MG63 (cell line): ENCODE measurements at regions not wholly inside any gene's neighbourhood (a gene's known extent, or its start where the extent isn't known, plus 50 kb on each side); places are given as distances from the start of the nearest gene placed in this dataset.
A peak's percentile ranks its signal among the peaks of the same experiment; 100 is the strongest.

Source experiments
- DNase-seq: peaks from one replicate; pipeline ENCODE4 v3.0.0-alpha.2; 2020
- H3K27me3 ChIP-seq: fragments of 250-450 bp; sonication (Bioruptor Pico); 2 replicates; pipeline ENCODE4 v1.5.1; 2020; ENCODE audit warnings: mild to moderate bottlenecking, moderate library complexity
- H3K36me3 ChIP-seq: fragments of 250-450 bp; sonication (Bioruptor Pico); 2 replicates; pipeline ENCODE4 v1.5.1; 2020; ENCODE audit warnings: mild to moderate bottlenecking, moderate library complexity
- H3K4me3 ChIP-seq: fragments of 250-450 bp; sonication (Bioruptor Pico); 2 replicates; pipeline ENCODE4 v1.5.1; 2020; ENCODE audit warnings: mild to moderate bottlenecking, moderate library complexity
- H3K9me3 ChIP-seq: fragments of 250-450 bp; sonication (Bioruptor Pico); 2 replicates; pipeline ENCODE4 v1.5.1; 2020; ENCODE audit warnings: mild to moderate bottlenecking, moderate library complexity

DNA sequence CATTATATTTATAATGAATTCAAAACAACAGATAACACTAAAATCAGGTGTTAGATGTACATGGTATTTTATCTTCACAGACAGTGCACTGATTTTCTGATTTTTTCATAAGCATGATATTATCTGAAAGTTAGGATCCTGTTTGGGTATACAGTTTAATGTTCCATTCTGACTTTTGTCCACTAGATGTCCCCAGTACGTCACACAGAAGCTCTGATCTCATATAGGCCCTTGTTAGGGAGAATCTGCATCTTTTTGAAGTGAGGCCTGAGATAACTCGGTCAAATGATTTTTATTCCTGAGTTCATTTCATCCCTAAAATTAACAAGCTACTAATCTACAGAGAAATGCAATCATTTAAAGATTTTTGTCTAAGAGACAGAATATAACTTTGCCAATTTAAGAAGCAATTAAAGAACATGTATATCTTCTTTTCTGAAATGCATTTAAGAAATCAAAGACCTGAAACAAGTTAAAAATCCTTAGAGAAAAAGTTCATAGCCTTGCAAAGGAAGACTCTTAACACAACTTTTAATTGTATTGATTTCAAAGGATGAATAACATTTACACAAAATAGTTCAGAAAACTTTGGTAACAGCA lies 72.0 kb upstream of the TES start:
- no peaks in the 10 kb centered on the region for H3K36me3 ChIP-seq

DNA sequence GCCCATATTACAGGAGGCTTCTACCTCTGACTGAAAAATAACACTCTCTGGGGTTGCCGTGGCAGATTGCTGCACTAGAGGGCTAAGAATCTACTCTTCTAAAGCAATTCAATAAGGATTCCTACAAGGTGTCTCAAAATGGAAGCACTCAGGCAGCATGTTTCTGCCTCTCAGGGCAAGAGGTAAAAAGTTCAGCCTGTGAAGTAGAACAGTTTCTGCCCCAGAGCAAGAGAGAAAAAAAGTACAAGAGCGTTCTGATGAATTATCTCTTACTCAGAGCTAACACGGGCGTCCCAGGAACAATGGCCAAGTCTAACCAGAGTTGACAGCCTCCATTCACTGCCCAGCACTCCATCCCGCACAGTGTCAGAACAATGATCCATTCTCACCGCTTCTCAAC lies 71.3 kb upstream of the TES start:
- DNase-seq: no peak
- H3K27me3 ChIP-seq: no peaks in the 10 kb centered on the region
- H3K36me3 ChIP-seq: no peaks in the 10 kb centered on the region

More for the DNA sequence above, 72.0 kb upstream of the TES start:
- DNase-seq: no peak
- no peaks in the 10 kb centered on the region for H3K27me3 ChIP-seq
- H3K9me3 ChIP-seq: no peaks in the 10 kb centered on the region
- no peak overlapping the region for H3K4me3 ChIP-seq

DNA sequence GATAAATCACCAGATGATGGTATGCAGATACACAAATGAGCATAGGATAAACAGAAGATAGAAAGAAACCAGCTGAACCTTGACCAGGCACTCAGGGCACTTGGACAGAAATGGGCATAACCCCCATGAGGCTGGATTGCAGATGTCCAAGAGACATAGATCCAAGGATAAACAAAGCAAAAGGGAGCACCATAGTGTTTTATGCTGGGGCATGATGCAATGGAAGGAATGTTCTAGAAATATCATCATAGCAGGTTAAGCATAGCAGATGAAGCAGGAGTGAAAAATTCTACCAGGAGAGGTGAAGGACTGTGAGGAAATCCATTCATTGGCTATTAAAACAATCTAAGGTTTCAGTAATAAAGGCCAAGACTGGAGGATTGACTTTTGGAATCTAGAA lies 70.5 kb upstream of the TES start:
- Histone ChIP-seq H3K9me3 (no peaks in the 10 kb centered on the region), H3K36me3 (no peaks in the 10 kb centered on the region), H3K27me3 (no peaks in the 10 kb centered on the region), H3K4me3 (no peak overlapping the region)
- no peak for DNase-seq

More for the DNA sequence above, 71.3 kb upstream of the TES start:
- no peaks in the 10 kb centered on the region for H3K9me3 ChIP-seq
- no peak overlapping the region for H3K4me3 ChIP-seq

DNA sequence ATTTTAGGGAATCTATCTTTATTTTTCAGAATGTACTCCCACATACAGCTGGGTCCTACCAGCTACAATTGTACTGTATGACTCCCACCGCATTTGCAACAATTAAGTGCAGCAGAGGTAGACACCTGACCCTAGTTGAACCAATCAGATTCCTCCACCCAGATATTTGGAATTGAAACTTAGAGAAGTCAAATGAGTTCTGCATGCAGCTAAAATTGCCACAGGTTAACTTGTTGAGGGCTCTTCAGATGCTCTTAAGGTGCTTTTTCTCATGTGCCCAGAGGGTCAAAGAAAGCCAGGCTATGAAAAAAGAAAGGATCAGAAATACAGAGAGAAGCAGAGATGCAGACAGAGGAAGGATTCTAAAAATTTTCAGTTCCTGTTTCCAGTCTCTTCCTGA lies 68.0 kb upstream of the TES start:
- H3K4me3 ChIP-seq: no peak overlapping the region
- no peaks in the 10 kb centered on the region for H3K27me3 ChIP-seq
- no peaks in the 10 kb centered on the region for H3K36me3 ChIP-seq
- DNase-seq: no peak
- no peaks in the 10 kb centered on the region for H3K9me3 ChIP-seq

GRCh38 chr7:116142850-116143249 lies 67.5 kb upstream of the TES start:
- Histone ChIP-seq H3K9me3 (no peaks in the 10 kb centered on the region), H3K27me3 (no peaks in the 10 kb centered on the region), H3K4me3 (no peak overlapping the region), H3K36me3 (no peaks in the 10 kb centered on the region)
- DNase-seq: no peak

DNA sequence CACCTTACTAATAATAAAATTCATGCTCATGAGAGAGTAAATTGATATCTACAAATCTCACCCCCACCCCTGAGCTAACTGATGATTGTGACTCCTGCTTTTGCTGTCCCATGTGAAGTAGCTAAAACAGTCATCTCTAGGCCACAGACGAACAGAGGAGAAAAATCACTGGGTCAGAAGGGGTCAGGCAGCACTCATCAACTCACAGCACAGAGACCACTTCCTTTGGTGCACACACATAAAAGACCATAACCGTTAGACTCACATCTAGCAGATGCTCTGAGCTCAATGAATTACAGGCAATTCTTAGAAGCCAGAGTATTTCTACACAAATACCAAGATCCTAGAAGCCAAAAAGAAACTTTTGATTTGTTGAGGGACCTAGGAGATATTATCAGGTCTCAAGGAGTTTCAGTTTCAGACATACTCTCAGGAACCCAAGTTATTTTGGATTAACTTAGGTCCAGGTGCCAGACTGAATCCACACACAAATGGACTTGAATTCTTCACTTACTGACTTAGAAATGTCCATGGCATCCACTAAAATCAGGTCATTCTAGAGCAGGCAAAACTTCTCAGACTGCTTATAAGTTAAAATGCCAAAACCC lies 65.0 kb upstream of the TES start:
- DNase-seq: no peak
- no peaks in the 10 kb centered on the region for H3K36me3 ChIP-seq
- H3K4me3 ChIP-seq: no peak overlapping the region
- no peaks in the 10 kb centered on the region for H3K27me3 ChIP-seq
- H3K9me3 ChIP-seq: no peaks in the 10 kb centered on the region

- Histone ChIP-seq H3K4me3 (no peak overlapping the region), H3K27me3 (no peaks in the 10 kb centered on the region), H3K9me3 (no peaks in the 10 kb centered on the region), H3K36me3 (no peaks in the 10 kb centered on the region)
- no peak for DNase-seq
Measured at GRCh38 chr7:116148108-116148507, 62.2 kb upstream of the TES start.

DNA sequence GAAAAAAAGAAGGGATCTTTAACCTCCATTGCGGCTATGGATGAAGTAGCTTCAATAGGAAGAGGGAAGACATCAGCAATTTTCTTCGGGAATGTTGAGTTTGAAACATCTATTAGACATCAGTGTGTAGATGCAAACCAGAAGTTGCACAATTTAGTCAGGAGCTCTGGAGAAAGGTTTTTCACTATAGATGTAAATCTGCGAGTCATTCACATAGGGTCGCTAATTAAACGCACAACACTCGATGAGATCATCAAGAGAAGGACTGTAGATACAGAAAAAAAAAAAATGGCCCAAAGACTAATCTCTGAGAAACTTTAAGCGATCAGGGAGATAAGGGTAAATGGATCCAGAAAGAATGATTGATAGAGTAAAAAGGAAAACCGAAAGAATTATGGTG lies 61.7 kb upstream of the TES start:
- Histone ChIP-seq H3K27me3 (no peaks in the 10 kb centered on the region), H3K36me3 (no peaks in the 10 kb centered on the region), H3K4me3 (no peak overlapping the region), H3K9me3 (no peaks in the 10 kb centered on the region)
- DNase-seq: no peak

DNA sequence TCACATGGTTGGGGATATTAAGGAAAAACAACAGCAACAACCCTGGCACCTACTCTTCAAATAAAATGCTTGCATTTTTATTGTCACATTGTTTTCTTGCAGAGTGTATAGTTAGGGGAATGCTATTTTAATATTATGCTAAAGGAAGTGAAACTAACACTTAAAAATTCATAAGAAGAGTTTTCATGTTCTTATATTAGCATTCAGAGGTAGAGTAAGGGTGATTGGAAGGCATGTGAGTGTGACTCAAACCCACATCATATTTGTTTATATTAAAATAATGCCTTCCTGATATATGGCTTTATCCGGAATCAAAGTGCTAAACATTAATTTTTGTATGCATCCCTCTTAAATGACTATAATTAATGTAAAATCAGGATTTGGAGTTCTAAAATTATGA lies 59.8 kb upstream of the TES start:
- DNase-seq: no peak
- Histone ChIP-seq H3K36me3 (no peaks in the 10 kb centered on the region), H3K27me3 (no peaks in the 10 kb centered on the region), H3K9me3 (no peaks in the 10 kb centered on the region), H3K4me3 (no peak overlapping the region)

- H3K4me3 ChIP-seq: no peak overlapping the region
- H3K27me3 ChIP-seq: no peaks in the 10 kb centered on the region
- no peaks in the 10 kb centered on the region for H3K36me3 ChIP-seq
- DNase-seq: no peak
- H3K9me3 ChIP-seq: no peaks in the 10 kb centered on the region
Measured at GRCh38 chr7:116152276-116152675, 58.1 kb upstream of the TES start.

DNA sequence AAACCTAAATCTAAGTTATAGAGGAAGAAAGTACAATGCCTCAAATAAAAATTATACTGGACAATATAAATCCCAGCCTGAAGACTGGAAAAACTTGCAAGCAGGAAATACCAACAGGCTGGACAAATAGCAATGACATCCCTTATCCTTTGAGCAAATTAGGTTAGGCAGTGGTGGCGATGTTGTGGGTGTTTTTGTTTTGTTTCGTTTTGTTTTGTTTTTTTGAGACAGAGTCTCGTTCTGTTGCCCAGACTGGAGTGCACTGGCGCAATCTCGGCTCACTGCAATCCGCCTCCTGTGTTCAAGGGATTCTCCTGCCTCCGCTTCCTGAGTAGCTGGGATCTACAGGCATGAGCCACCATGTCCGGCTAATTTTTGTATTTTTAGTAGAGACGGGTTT lies 57.3 kb upstream of the TES start:
- Histone ChIP-seq H3K27me3 (no peaks in the 10 kb centered on the region), H3K4me3 (peak overlapping the region; percentile 31), H3K36me3 (no peaks in the 10 kb centered on the region), H3K9me3 (no peaks in the 10 kb centered on the region)
- DNase-seq: peak; percentile 30

DNA sequence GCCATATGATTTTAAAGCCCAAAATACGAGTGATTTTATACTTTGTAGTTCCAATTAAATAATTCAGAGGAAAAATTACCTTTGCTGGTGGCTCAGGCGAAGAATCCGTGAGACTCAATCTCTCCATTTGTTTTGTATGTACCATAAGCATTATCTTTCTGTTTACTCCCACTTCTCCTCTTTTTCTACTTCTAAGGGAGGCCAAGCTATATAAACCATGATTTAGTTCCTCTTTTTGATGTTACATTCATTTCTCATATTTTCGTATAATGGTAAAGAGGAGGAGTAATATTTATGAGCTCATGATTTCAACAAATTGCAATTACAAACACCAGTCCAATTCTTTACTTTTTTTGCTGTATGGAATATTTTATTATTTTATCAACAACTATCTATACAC lies 50.6 kb upstream of the TES start:
- no peaks in the 10 kb centered on the region for H3K36me3 ChIP-seq
- no peaks in the 10 kb centered on the region for H3K9me3 ChIP-seq
- DNase-seq: no peak
- H3K27me3 ChIP-seq: no peaks in the 10 kb centered on the region
- H3K4me3 ChIP-seq: no peak overlapping the region
